ENCODE measurements at regions not wholly inside any gene's neighbourhood (a gene's known extent, or its start where the extent isn't known, plus 50 kb on each side); places are given as distances from the start of the nearest gene placed in this dataset.
"Not testable (repeated sequence)": the region's sequence is repeated elsewhere in the genome, so short reads cannot be mapped to it uniquely, and the experiment has no call there.

DNA sequence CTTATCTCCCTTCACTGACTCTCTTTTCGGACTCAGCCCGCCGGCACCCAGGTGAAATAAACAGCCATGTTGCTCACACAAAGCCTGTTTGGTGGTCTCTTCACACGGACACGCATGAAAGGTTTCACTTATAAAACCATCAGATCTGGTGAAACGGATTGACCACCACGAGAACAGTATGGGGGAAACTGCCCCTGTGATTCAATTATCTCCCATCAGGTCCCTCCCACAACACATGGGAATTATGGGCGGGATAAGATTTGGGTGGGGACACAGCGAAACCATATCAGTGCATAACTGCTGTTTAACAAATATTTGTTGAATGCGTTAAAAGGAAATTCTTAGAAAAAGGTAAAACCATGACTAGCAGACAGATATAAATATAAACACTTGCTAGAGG lies 464.4 kb downstream of the AJAP1 start:
- BruUV-seq (replicated peaks); H3K9ac ChIP-seq (ENCODE audit: control insufficient read depth, insufficient read depth, low read length); intact Hi-C loops (cut with micrococcal nuclease; ENCODE audit: unreplicated experiment): not testable (repeated sequence)

GRCh38 chr1:5118292-5118691 lies 463.9 kb downstream of the AJAP1 start:
- H3K27ac ChIP-seq (ENCODE audit: control insufficient read depth, insufficient read depth); H3K79me2 ChIP-seq (ENCODE audit: control insufficient read depth, insufficient read depth, low read length); FAIRE-seq; H3K9me3 ChIP-seq (replicated peaks; ENCODE audit: control insufficient read depth, insufficient read depth, low read length); RAD21 ChIA-PET (ENCODE audit: unreplicated experiment); BruUV-seq (replicated peaks); DNase-seq (ENCODE audit: low read depth, low spot score); H3K4me3 ChIP-seq; intact Hi-C loops (cut with micrococcal nuclease; ENCODE audit: unreplicated experiment); H3K9ac ChIP-seq (ENCODE audit: control insufficient read depth, insufficient read depth, low read length); H2AFZ ChIP-seq (ENCODE audit: control insufficient read depth, low read depth, low read length); POLR2A ChIA-PET; H3K27me3 ChIP-seq (replicated peaks in 1 of 2; ENCODE audit: control insufficient read depth in 2 of 2, insufficient read depth in 2 of 2, low read length in 1 of 2); H4K20me1 ChIP-seq (ENCODE audit: control insufficient read depth, insufficient read depth); H3K4me1 ChIP-seq (ENCODE audit: control insufficient read depth, insufficient read depth, low read length); CTCF ChIA-PET; H3K4me2 ChIP-seq (ENCODE audit: control insufficient read depth, insufficient read depth); ATAC-seq; in situ Hi-C loops (cut with MboI); H3K36me3 ChIP-seq (ENCODE audit: control insufficient read depth in 2 of 2, insufficient read depth in 2 of 2, low read length in 1 of 2); SMC1A ChIA-PET (ENCODE audit: uncharacterized antibody, unreplicated experiment): not testable (repeated sequence)
- WGBS (ENCODE audit: insufficient coverage, insufficient replicate concordance, low lambda C conversion rate, missing lambda C conversion rate): 32% methylated on average over 4 of the region's 11 CpGs

More for the DNA sequence above, 464.4 kb downstream of the AJAP1 start:
- H4K20me1 ChIP-seq (ENCODE audit: control insufficient read depth, insufficient read depth); H3K27me3 ChIP-seq (replicated peaks in 1 of 2; ENCODE audit: control insufficient read depth in 2 of 2, insufficient read depth in 2 of 2, low read length in 1 of 2); H3K4me2 ChIP-seq (ENCODE audit: control insufficient read depth, insufficient read depth); POLR2A ChIA-PET; H3K4me1 ChIP-seq (ENCODE audit: control insufficient read depth, insufficient read depth, low read length); H3K79me2 ChIP-seq (ENCODE audit: control insufficient read depth, insufficient read depth, low read length); CTCF ChIA-PET; H2AFZ ChIP-seq (ENCODE audit: control insufficient read depth, low read depth, low read length); RAD21 ChIA-PET (ENCODE audit: unreplicated experiment); in situ Hi-C loops (cut with MboI); H3K27ac ChIP-seq (ENCODE audit: control insufficient read depth, insufficient read depth); DNase-seq (ENCODE audit: low read depth, low spot score); H3K9me3 ChIP-seq (replicated peaks; ENCODE audit: control insufficient read depth, insufficient read depth, low read length); H3K4me3 ChIP-seq; FAIRE-seq; SMC1A ChIA-PET (ENCODE audit: uncharacterized antibody, unreplicated experiment); ATAC-seq; H3K36me3 ChIP-seq (ENCODE audit: control insufficient read depth in 2 of 2, insufficient read depth in 2 of 2, low read length in 1 of 2): not testable (repeated sequence)
- WGBS (ENCODE audit: insufficient coverage, insufficient replicate concordance, low lambda C conversion rate, missing lambda C conversion rate): 55% methylated on average over 10 of the region's 10 CpGs

GRCh38 chr1:5111581-5111980 lies 457.2 kb downstream of the AJAP1 start:
- WGBS (ENCODE audit: insufficient coverage, insufficient replicate concordance, low lambda C conversion rate, missing lambda C conversion rate): 2% methylated on average over 2 of the region's 2 CpGs
- H3K27me3 ChIP-seq (replicated peaks in 1 of 2; ENCODE audit: control insufficient read depth in 2 of 2, insufficient read depth in 2 of 2, low read length in 1 of 2): no peaks in the 10 kb centered on the region
- RAD21 ChIA-PET (ENCODE audit: unreplicated experiment): no interaction called here
- ATAC-seq (no peak), DNase-seq (ENCODE audit: low read depth, low spot score) (no peak), FAIRE-seq (no peak)
- no peak overlapping the region for H2AFZ ChIP-seq (ENCODE audit: control insufficient read depth, low read depth, low read length)
- SMC1A ChIA-PET (ENCODE audit: uncharacterized antibody, unreplicated experiment): no interaction called here
- H4K20me1 ChIP-seq (ENCODE audit: control insufficient read depth, insufficient read depth): no peaks in the 10 kb centered on the region
- H3K9me3 ChIP-seq (replicated peaks; ENCODE audit: control insufficient read depth, insufficient read depth, low read length): no peaks in the 10 kb centered on the region
- no peaks in the 10 kb centered on the region for H3K4me1 ChIP-seq (ENCODE audit: control insufficient read depth, insufficient read depth, low read length)
- BruUV-seq (replicated peaks): no TSS peak
- CTCF ChIA-PET: no interaction called here
- POLR2A ChIA-PET: no interaction called here
- in situ Hi-C loops (cut with MboI): no loop called here
- H3K4me2 ChIP-seq (ENCODE audit: control insufficient read depth, insufficient read depth): no peak overlapping the region
- no peak overlapping the region for H3K27ac ChIP-seq (ENCODE audit: control insufficient read depth, insufficient read depth)
- H3K9ac ChIP-seq (ENCODE audit: control insufficient read depth, insufficient read depth, low read length): no peak overlapping the region
- intact Hi-C loops (cut with micrococcal nuclease; ENCODE audit: unreplicated experiment): no loop called here
- no peaks in the 10 kb centered on the region for H3K79me2 ChIP-seq (ENCODE audit: control insufficient read depth, insufficient read depth, low read length)
- H3K36me3 ChIP-seq (ENCODE audit: control insufficient read depth in 2 of 2, insufficient read depth in 2 of 2, low read length in 1 of 2): no peaks in the 10 kb centered on the region
- H3K4me3 ChIP-seq: no peak overlapping the region
- TF ChIP-seq IRF4 (IDR thresholded peaks at IDR 0.05; ENCODE audit: low read depth, low read length): no peak
- TF ChIP-seq ATF7 (IDR thresholded peaks at IDR 0.05; ENCODE audit: low read depth): peak; percentile 25; the same call in 1 of the 2 replicates
- no peak for TF ChIP-seq MTA3 (IDR thresholded peaks at IDR 0.05; ENCODE audit: borderline replicate concordance, low read length)
- TF ChIP-seq CREB1 (IDR thresholded peaks at IDR 0.05; ENCODE audit: low read depth): peak; percentile 76; the same call in 1 of the 2 replicates
- no peak for TF ChIP-seq POLR2AphosphoS2 (IDR thresholded peaks at IDR 0.05; ENCODE audit: low read depth, low read length)
- TF ChIP-seq, protein P1, sequence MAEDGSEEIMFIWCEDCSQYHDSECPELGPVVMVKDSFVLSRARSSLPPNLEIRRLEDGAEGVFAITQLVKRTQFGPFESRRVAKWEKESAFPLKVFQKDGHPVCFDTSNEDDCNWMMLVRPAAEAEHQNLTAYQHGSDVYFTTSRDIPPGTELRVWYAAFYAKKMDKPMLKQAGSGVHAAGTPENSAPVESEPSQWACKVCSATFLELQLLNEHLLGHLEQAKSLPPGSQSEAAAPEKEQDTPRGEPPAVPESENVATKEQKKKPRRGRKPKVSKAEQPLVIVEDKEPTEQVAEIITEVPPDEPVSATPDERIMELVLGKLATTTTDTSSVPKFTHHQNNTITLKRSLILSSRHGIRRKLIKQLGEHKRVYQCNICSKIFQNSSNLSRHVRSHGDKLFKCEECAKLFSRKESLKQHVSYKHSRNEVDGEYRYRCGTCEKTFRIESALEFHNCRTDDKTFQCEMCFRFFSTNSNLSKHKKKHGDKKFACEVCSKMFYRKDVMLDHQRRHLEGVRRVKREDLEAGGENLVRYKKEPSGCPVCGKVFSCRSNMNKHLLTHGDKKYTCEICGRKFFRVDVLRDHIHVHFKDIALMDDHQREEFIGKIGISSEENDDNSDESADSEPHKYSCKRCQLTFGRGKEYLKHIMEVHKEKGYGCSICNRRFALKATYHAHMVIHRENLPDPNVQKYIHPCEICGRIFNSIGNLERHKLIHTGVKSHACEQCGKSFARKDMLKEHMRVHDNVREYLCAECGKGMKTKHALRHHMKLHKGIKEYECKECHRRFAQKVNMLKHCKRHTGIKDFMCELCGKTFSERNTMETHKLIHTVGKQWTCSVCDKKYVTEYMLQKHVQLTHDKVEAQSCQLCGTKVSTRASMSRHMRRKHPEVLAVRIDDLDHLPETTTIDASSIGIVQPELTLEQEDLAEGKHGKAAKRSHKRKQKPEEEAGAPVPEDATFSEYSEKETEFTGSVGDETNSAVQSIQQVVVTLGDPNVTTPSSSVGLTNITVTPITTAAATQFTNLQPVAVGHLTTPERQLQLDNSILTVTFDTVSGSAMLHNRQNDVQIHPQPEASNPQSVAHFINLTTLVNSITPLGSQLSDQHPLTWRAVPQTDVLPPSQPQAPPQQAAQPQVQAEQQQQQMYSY (CRISPR knock-in tag; IDR thresholded peaks at IDR 0.05): no peak
- TF ChIP-seq ZNF622 (IDR thresholded peaks at IDR 0.05): no peak
